ENCODE measurements at regions not wholly inside any gene's neighbourhood (a gene's known extent, or its start where the extent isn't known, plus 50 kb on each side); places are given as distances from the start of the nearest gene placed in this dataset.

GRCh38 chr3:28036599-28037575 is 204.5 kb upstream of the CMC1 start:
- Histone ChIP-seq H3K4me3 (no peak overlapping the region), H3K27me3 (no peaks in the 10 kb centered on the region), H3K4me1 (no peaks in the 10 kb centered on the region), H3K36me3 (no peaks in the 10 kb centered on the region), H3K9me3 (no peaks in the 10 kb centered on the region), H3K27ac (no peak overlapping the region)
- TF ChIP-seq POLR2AphosphoS5 (IDR thresholded peaks at IDR 0.05; ENCODE audit: insufficient read depth in 1 of 2, low read depth in 1 of 2) (no peak), POLR2A (IDR thresholded peaks at IDR 0.05) (no peak)
- TF ChIP-seq, protein P1, sequence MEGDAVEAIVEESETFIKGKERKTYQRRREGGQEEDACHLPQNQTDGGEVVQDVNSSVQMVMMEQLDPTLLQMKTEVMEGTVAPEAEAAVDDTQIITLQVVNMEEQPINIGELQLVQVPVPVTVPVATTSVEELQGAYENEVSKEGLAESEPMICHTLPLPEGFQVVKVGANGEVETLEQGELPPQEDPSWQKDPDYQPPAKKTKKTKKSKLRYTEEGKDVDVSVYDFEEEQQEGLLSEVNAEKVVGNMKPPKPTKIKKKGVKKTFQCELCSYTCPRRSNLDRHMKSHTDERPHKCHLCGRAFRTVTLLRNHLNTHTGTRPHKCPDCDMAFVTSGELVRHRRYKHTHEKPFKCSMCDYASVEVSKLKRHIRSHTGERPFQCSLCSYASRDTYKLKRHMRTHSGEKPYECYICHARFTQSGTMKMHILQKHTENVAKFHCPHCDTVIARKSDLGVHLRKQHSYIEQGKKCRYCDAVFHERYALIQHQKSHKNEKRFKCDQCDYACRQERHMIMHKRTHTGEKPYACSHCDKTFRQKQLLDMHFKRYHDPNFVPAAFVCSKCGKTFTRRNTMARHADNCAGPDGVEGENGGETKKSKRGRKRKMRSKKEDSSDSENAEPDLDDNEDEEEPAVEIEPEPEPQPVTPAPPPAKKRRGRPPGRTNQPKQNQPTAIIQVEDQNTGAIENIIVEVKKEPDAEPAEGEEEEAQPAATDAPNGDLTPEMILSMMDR (IDR thresholded peaks at IDR 0.05) = no peak
- intact Hi-C loops (cut with DNase I) = no loop called here
- no peak for DNase-seq (ENCODE audit: extremely low spot score in 2 of 2)

- no peak overlapping the region for H3K4me3 ChIP-seq
- intact Hi-C loops (cut with DNase I) = no loop called here
- H3K36me3 ChIP-seq = no peaks in the 10 kb centered on the region
- TF ChIP-seq POLR2AphosphoS5 (IDR thresholded peaks at IDR 0.05; ENCODE audit: insufficient read depth in 1 of 2, low read depth in 1 of 2) (no peak), POLR2A (IDR thresholded peaks at IDR 0.05) (no peak)
- TF ChIP-seq, protein P1 (IDR thresholded peaks at IDR 0.05) = no peak
- H3K4me1 ChIP-seq = no peaks in the 10 kb centered on the region
- H3K27ac ChIP-seq = no peak overlapping the region
- H3K9me3 ChIP-seq = no peaks in the 10 kb centered on the region
- H3K27me3 ChIP-seq = no peaks in the 10 kb centered on the region
- no peak for DNase-seq (ENCODE audit: extremely low spot score in 2 of 2)
Observed at GRCh38 chr3:28039234-28039633, 202.2 kb upstream of the CMC1 start.

DNA sequence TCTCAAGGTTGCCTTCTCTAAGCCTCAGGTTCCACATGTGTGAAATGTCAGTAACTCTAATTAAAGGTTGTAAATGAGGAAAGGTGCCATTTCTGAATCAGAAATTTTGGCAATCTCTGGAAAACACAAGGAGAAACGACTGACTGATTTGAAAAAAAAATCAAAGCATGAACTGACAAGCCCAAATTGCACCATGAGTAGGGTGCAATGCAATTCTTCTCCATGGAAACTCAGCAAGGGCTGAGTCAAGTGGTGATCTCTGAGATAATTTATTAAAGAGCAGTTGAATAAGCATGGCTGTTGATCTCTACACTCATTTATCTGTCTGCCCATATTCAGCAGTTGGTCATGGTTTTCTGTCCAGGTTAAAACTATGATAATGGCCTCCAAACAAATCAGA is 201.6 kb upstream of the CMC1 start:
- Histone ChIP-seq H3K27me3 (no peaks in the 10 kb centered on the region), H3K4me1 (no peaks in the 10 kb centered on the region), H3K4me3 (no peak overlapping the region), H3K27ac (no peak overlapping the region), H3K9me3 (no peaks in the 10 kb centered on the region), H3K36me3 (no peaks in the 10 kb centered on the region)
- TF ChIP-seq, protein P1 (IDR thresholded peaks at IDR 0.05) = no peak
- TF ChIP-seq POLR2AphosphoS5 (IDR thresholded peaks at IDR 0.05; ENCODE audit: insufficient read depth in 1 of 2, low read depth in 1 of 2) (no peak), POLR2A (IDR thresholded peaks at IDR 0.05) (no peak)
- intact Hi-C loops (cut with DNase I) = no loop called here
- DNase-seq (ENCODE audit: extremely low spot score in 2 of 2) = no peak

DNA sequence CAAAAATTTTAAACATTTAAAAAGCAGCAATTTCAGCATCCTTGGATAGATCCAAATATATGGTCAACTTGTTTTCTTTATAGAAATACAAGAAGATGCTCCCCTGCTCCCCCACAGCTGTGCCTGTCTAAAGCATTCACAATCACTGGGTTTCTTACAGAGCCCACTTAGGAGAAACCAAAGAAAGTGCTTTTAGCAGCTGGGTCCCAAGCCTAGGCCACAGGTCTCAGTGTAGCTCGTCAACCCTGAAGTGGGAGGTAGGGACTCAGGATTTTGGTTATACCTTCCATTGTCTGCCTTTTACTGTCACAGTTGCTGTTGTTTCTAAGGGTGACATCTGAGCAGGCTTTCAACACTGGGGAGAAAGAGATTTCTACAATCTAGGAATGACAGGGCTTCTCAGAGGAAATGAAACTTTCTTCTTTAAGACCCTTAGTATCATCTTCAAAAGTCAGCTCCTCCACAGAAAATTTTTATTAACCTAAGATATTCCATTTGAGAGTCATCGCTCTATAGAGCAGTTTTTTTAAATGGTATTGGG is 199.3 kb upstream of the CMC1 start:
- TF ChIP-seq POLR2A (IDR thresholded peaks at IDR 0.05) (no peak), POLR2AphosphoS5 (IDR thresholded peaks at IDR 0.05; ENCODE audit: insufficient read depth in 1 of 2, low read depth in 1 of 2) (no peak)
- TF ChIP-seq, protein P1 (IDR thresholded peaks at IDR 0.05) = no peak
- Histone ChIP-seq H3K4me3 (no peak overlapping the region), H3K27me3 (no peaks in the 10 kb centered on the region), H3K9me3 (no peaks in the 10 kb centered on the region), H3K27ac (no peak overlapping the region), H3K4me1 (no peaks in the 10 kb centered on the region), H3K36me3 (no peaks in the 10 kb centered on the region)
- DNase-seq (ENCODE audit: extremely low spot score in 2 of 2) = no peak
- intact Hi-C loops (cut with DNase I) = no loop called here

DNA sequence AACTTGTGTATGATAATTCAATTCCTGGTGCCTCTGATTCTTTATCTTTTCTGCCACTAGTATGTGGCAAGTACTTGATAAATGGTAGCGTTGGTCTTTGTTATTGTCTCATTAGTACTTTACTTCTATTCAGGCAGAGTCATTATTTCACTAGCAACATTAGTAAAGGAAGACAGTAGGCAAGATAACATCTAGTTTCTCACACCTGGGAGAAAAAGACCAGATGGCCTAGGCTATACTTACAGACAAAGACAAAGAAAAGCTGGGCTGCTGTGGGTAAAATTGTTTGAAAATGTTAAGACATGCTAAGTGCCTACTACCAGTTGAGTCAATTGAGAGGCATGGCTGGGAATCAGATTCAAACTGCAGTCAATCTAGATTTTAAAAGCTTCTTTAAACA is 198.7 kb upstream of the CMC1 start:
- intact Hi-C loops (cut with DNase I) = no loop called here

More for the DNA sequence above, 198.7 kb upstream of the CMC1 start:
- TF ChIP-seq POLR2AphosphoS5 (IDR thresholded peaks at IDR 0.05; ENCODE audit: insufficient read depth in 1 of 2, low read depth in 1 of 2) = no peak
- no peak for TF ChIP-seq POLR2A (IDR thresholded peaks at IDR 0.05)
- TF ChIP-seq, protein P1 (IDR thresholded peaks at IDR 0.05) = no peak
- H3K4me1 ChIP-seq = no peaks in the 10 kb centered on the region
- H3K9me3 ChIP-seq = no peaks in the 10 kb centered on the region
- no peak for DNase-seq (ENCODE audit: extremely low spot score in 2 of 2)
- H3K36me3 ChIP-seq = no peaks in the 10 kb centered on the region
- H3K27me3 ChIP-seq = no peaks in the 10 kb centered on the region
- no peak overlapping the region for H3K27ac ChIP-seq
- H3K4me3 ChIP-seq = no peak overlapping the region
